ENCODE measurements at regions not wholly inside any gene's neighbourhood (a gene's known extent, or its start where the extent isn't known, plus 50 kb on each side); places are given as distances from the start of the nearest gene placed in this dataset.

GRCh38 chr1:209526137-209526536, 57.4 kb upstream of the CAMK1G start:
- TF ChIP-seq CTCF (IDR thresholded peaks at IDR 0.05; ENCODE audit: poor library complexity, severe bottlenecking) (no peak), EZH2 (IDR thresholded peaks at IDR 0.05; ENCODE audit: borderline replicate concordance, insufficient read depth, low read length, poor library complexity, severe bottlenecking) (no peak), MXI1 (conservative IDR thresholded peaks at IDR 0.05; ENCODE audit: poor library complexity, severe bottlenecking) (no peak), POLR2AphosphoS5 (IDR thresholded peaks at IDR 0.05) (no peak)
